ENCODE measurements at regions not wholly inside any gene's neighbourhood (a gene's known extent, or its start where the extent isn't known, plus 50 kb on each side); places are given as distances from the start of the nearest gene placed in this dataset.

DNA sequence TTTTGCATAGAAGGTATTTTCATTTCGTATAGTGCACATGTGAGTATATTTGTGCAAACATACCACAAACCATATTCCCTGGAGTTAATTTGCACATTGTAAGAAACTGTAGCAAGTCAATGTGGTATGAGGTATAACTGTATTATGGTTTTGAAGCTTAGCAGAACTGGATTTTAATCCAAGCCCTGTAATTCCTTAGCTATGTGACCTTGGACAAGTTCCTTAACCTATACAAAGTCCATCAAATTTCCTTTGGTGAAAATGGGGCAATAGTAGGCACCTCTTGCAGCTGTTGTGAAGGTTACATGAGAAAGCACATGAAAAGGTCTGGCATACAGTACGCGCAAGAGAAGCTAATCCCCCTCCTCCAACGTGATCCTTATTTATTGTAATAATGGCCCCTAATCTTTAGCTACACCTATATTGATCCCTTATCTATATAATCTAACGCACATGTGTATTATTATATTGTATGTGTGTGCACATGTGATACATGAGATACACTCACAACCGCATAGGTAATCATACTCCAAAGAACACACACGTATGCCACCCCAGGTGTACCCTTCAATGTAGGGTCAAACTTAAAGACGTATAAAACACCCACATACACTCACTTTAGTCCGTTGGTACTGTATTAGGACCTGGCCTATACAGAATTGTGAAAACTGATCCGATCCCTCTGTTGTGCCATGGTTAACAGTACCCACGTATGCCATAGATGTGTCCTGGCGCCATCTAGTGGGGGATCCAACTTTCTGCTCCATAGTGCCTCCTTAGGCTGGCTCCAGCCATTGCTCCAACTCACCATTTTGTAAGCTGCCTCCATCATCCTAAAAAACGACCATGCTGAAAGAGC, 402.9 kb upstream of the SLC14A2 start:
- H3K4me1 ChIP-seq, result no peaks in the 10 kb centered on the region
- no peak for TF ChIP-seq POLR2A (IDR thresholded peaks at IDR 0.05)
- TF ChIP-seq, protein P1, sequence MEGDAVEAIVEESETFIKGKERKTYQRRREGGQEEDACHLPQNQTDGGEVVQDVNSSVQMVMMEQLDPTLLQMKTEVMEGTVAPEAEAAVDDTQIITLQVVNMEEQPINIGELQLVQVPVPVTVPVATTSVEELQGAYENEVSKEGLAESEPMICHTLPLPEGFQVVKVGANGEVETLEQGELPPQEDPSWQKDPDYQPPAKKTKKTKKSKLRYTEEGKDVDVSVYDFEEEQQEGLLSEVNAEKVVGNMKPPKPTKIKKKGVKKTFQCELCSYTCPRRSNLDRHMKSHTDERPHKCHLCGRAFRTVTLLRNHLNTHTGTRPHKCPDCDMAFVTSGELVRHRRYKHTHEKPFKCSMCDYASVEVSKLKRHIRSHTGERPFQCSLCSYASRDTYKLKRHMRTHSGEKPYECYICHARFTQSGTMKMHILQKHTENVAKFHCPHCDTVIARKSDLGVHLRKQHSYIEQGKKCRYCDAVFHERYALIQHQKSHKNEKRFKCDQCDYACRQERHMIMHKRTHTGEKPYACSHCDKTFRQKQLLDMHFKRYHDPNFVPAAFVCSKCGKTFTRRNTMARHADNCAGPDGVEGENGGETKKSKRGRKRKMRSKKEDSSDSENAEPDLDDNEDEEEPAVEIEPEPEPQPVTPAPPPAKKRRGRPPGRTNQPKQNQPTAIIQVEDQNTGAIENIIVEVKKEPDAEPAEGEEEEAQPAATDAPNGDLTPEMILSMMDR (IDR thresholded peaks at IDR 0.05), result peak; percentile 73 to 83 (median 80)

DNA sequence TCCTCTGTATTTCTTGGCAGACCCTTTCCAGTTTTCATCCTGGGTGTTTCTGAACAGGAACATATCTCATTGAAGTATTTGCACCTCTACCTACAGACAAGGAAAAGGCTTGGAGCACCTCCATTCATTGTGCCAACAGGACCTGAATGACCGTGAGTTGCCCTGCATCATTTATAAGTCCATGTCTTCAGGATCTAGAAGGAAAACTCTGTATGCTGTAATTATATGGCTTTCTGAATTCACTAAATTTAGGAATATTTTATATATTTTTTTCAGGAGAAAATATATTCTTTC, 402.3 kb upstream of the SLC14A2 start:
- Histone ChIP-seq H3K4me1 (no peaks in the 10 kb centered on the region), H3K27me3 (no peaks in the 10 kb centered on the region), H3K9me3 (no peaks in the 10 kb centered on the region), H3K36me3 (ENCODE audit: low read depth, missing control alignments) (no peaks in the 10 kb centered on the region), H3K27ac (no peak overlapping the region), H3K4me3 (no peak overlapping the region)
- DNase-seq, result no peak
- 76 to 79% methylated on average over 1 of the region's 1 CpG for WGBS, 2 donors
- no peak for TF ChIP-seq POLR2A (IDR thresholded peaks at IDR 0.05)
- TF ChIP-seq, protein P1 (IDR thresholded peaks at IDR 0.05), result no peak
- intact Hi-C loops (cut with DNase I; ENCODE audit: low total_unique reads), result no loop called here

More for the DNA sequence above, 402.9 kb upstream of the SLC14A2 start:
- no peaks in the 10 kb centered on the region for H3K27me3 ChIP-seq
- 43 to 53% methylated on average over 13 of the region's 13 CpGs for WGBS, 2 donors
- peak; percentile 93 for DNase-seq
- H3K27ac ChIP-seq, result no peak overlapping the region
- H3K9me3 ChIP-seq, result no peaks in the 10 kb centered on the region
- H3K4me3 ChIP-seq, result no peak overlapping the region
- intact Hi-C loops (cut with DNase I; ENCODE audit: low total_unique reads), result no loop called here
- H3K36me3 ChIP-seq (ENCODE audit: low read depth, missing control alignments), result no peaks in the 10 kb centered on the region

DNA sequence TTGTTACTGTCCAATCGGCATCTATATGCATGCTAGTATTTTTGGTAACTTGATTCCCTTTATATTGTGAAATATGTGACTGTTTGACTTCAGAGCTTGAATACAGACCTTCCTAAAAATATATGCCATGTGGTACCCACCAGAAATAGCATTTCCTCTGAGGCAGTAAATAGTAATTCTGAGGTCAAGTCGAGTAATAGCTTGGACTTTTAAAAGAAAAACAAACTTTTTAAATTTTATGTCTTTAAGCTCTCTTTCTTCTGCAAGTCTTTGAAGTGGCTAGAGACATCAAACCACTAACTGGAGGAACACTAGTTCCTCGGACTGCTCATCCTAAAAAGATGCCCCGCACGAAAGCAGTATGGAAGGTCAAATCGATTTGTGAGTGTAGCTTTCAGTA, 396.8 kb upstream of the SLC14A2 start:
- intact Hi-C loops (cut with DNase I; ENCODE audit: low total_unique reads), result no loop called here
- 79 to 87% methylated on average over 6 of the region's 6 CpGs for WGBS, 2 donors
- H3K36me3 ChIP-seq (ENCODE audit: low read depth, missing control alignments), result no peaks in the 10 kb centered on the region
- no peaks in the 10 kb centered on the region for H3K9me3 ChIP-seq
- TF ChIP-seq, protein P1 (IDR thresholded peaks at IDR 0.05), result no peak
- no peak for TF ChIP-seq POLR2A (IDR thresholded peaks at IDR 0.05)
- no peak overlapping the region for H3K27ac ChIP-seq
- H3K27me3 ChIP-seq, result no peaks in the 10 kb centered on the region
- no peak for DNase-seq
- H3K4me1 ChIP-seq, result no peaks in the 10 kb centered on the region
- no peak overlapping the region for H3K4me3 ChIP-seq

DNA sequence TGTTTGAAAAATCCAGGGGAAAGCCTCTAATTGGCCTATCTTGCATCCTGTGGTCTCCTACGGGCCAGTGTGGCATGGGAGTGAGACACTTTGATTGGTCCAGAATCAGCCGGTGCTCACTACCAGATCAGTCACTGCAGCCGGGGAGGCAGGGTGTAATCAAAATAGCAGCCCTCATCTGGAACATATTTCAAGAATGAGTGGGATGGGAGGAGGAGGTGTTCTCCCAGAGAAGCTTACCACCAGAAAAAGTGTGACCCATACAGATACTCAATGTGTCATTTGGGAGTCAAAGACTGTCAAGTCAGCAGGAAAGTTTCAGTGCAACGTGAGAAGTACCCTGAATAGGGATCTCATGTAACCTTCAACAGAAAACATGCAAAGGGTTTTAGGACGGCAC, 393.9 kb upstream of the SLC14A2 start:
- WGBS, 2 donors, result 81 to 85% methylated on average over 5 of the region's 5 CpGs
- Histone ChIP-seq H3K36me3 (ENCODE audit: low read depth, missing control alignments) (no peaks in the 10 kb centered on the region), H3K27ac (no peak overlapping the region), H3K9me3 (no peaks in the 10 kb centered on the region), H3K27me3 (no peaks in the 10 kb centered on the region), H3K4me1 (no peaks in the 10 kb centered on the region), H3K4me3 (no peak overlapping the region)
- no peak for TF ChIP-seq POLR2A (IDR thresholded peaks at IDR 0.05)
- TF ChIP-seq, protein P1 (IDR thresholded peaks at IDR 0.05), result no peak
- no peak for DNase-seq
- intact Hi-C loops (cut with DNase I; ENCODE audit: low total_unique reads), result no loop called here

DNA sequence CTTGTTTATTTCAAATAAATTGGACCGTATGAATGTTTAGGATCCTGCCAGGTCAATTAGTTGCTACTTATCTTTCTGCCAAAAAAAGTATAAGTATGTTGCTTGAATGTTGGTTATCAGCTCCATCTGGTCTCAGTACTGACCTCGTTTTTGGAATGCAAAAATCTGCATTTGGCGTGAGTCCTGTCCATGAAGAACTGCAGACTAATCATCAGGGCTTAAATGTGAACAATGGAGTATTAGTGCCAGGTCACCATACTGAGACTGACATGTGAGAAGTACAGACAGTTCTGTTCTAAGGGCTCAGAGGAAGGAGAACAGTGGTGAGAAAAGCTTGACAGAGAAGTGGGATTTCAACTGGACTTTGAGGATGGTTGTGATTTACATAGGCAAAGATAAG, 393.1 kb upstream of the SLC14A2 start:
- Histone ChIP-seq H3K27ac (no peak overlapping the region), H3K27me3 (no peaks in the 10 kb centered on the region), H3K36me3 (ENCODE audit: low read depth, missing control alignments) (no peaks in the 10 kb centered on the region), H3K9me3 (no peaks in the 10 kb centered on the region), H3K4me1 (no peaks in the 10 kb centered on the region), H3K4me3 (no peak overlapping the region)
- TF ChIP-seq, protein P1 (IDR thresholded peaks at IDR 0.05), result no peak
- no peak for TF ChIP-seq POLR2A (IDR thresholded peaks at IDR 0.05)
- intact Hi-C loops (cut with DNase I; ENCODE audit: low total_unique reads), result no loop called here
- WGBS, 2 donors, result 31 to 49% methylated on average over 3 of the region's 3 CpGs
- DNase-seq, result no peak
